ENCODE measurements at regions not wholly inside any gene's neighbourhood (a gene's known extent, or its start where the extent isn't known, plus 50 kb on each side); places are given as distances from the start of the nearest gene placed in this dataset.

GRCh38 chr3:21062831-21063294 is 688.1 kb downstream of the ZNF385D start:
- Mint-ChIP-seq H3K4me1 (ENCODE audit: low read depth) (no peaks in the 10 kb centered on the region), H3K27ac (no peak overlapping the region), H3K36me3 (ENCODE audit: insufficient read depth) (no peaks in the 10 kb centered on the region), H3K4me3 (ENCODE audit: low read depth) (no peak overlapping the region), H3K27me3 (no peaks in the 10 kb centered on the region), H3K9me3 (ENCODE audit: low read depth) (no peaks in the 10 kb centered on the region)
- DNase-seq (ENCODE audit: low spot score, unreplicated experiment), result no peak
- TF ChIP-seq CTCF (IDR thresholded peaks at IDR 0.05; ENCODE audit: unreplicated experiment), result no peak

- H3K27me3 Mint-ChIP-seq, result no peaks in the 10 kb centered on the region
Measured at GRCh38 chr3:21059404-21059803, 691.6 kb downstream of the ZNF385D start.

GRCh38 chr3:21056293-21056692 is 694.7 kb downstream of the ZNF385D start:
- Mint-ChIP-seq H3K4me3 (ENCODE audit: low read depth) (no peak overlapping the region), H3K27ac (no peak overlapping the region), H3K9me3 (ENCODE audit: low read depth) (no peaks in the 10 kb centered on the region), H3K36me3 (ENCODE audit: insufficient read depth) (no peaks in the 10 kb centered on the region), H3K27me3 (no peaks in the 10 kb centered on the region), H3K4me1 (ENCODE audit: low read depth) (no peaks in the 10 kb centered on the region)
- DNase-seq (ENCODE audit: low spot score, unreplicated experiment), result no peak
- no peak for TF ChIP-seq CTCF (IDR thresholded peaks at IDR 0.05; ENCODE audit: unreplicated experiment)

More at GRCh38 chr3:21059404-21059803, 691.6 kb downstream of the ZNF385D start:
- no peak for DNase-seq (ENCODE audit: low spot score, unreplicated experiment)
- Mint-ChIP-seq H3K9me3 (ENCODE audit: low read depth) (no peaks in the 10 kb centered on the region), H3K27ac (no peak overlapping the region), H3K4me3 (ENCODE audit: low read depth) (no peak overlapping the region), H3K4me1 (ENCODE audit: low read depth) (no peaks in the 10 kb centered on the region), H3K36me3 (ENCODE audit: insufficient read depth) (no peaks in the 10 kb centered on the region)
- no peak for TF ChIP-seq CTCF (IDR thresholded peaks at IDR 0.05; ENCODE audit: unreplicated experiment)

- no peak for DNase-seq (ENCODE audit: low spot score, unreplicated experiment)
- Mint-ChIP-seq H3K4me3 (ENCODE audit: low read depth) (no peak overlapping the region), H3K36me3 (ENCODE audit: insufficient read depth) (no peaks in the 10 kb centered on the region), H3K9me3 (ENCODE audit: low read depth) (no peaks in the 10 kb centered on the region), H3K4me1 (ENCODE audit: low read depth) (no peaks in the 10 kb centered on the region), H3K27me3 (no peaks in the 10 kb centered on the region), H3K27ac (no peak overlapping the region)
- no peak for TF ChIP-seq CTCF (IDR thresholded peaks at IDR 0.05; ENCODE audit: unreplicated experiment)
Measured at GRCh38 chr3:21055015-21055414, 696.0 kb downstream of the ZNF385D start.

- DNase-seq (ENCODE audit: low spot score, unreplicated experiment), result no peak
- no peaks in the 10 kb centered on the region for H3K9me3 Mint-ChIP-seq (ENCODE audit: low read depth)
- no peak overlapping the region for H3K27ac Mint-ChIP-seq
- no peaks in the 10 kb centered on the region for H3K36me3 Mint-ChIP-seq (ENCODE audit: insufficient read depth)
- no peaks in the 10 kb centered on the region for H3K27me3 Mint-ChIP-seq
- no peak overlapping the region for H3K4me3 Mint-ChIP-seq (ENCODE audit: low read depth)
- TF ChIP-seq CTCF (IDR thresholded peaks at IDR 0.05; ENCODE audit: unreplicated experiment), result no peak
- H3K4me1 Mint-ChIP-seq (ENCODE audit: low read depth), result no peaks in the 10 kb centered on the region
Measured at GRCh38 chr3:21054064-21054463, 696.9 kb downstream of the ZNF385D start.

Measured in progenitor cell of endocrine pancreas (in vitro differentiated cells).